ENCODE measurements at regions not wholly inside any gene's neighbourhood (a gene's known extent, or its start where the extent isn't known, plus 50 kb on each side); places are given as distances from the start of the nearest gene placed in this dataset.
"Not testable (repeated sequence)": the region's sequence is repeated elsewhere in the genome, so short reads cannot be mapped to it uniquely, and the experiment has no call there.

GRCh38 chr9:26500471-26500870 is 392.1 kb downstream of the CAAP1 start:
- TF ChIP-seq POLR2A (IDR thresholded peaks at IDR 0.05; ENCODE audit: low read depth, low read length): no peak
- FAIRE-seq (no peak), DNase-seq (ENCODE audit: insufficient read length, low spot score) (no peak)

- DNase-seq (ENCODE audit: insufficient read length, low spot score); FAIRE-seq: not testable (repeated sequence)
Measured at GRCh38 chr9:26492608-26493521, 399.7 kb downstream of the CAAP1 start.

DNA sequence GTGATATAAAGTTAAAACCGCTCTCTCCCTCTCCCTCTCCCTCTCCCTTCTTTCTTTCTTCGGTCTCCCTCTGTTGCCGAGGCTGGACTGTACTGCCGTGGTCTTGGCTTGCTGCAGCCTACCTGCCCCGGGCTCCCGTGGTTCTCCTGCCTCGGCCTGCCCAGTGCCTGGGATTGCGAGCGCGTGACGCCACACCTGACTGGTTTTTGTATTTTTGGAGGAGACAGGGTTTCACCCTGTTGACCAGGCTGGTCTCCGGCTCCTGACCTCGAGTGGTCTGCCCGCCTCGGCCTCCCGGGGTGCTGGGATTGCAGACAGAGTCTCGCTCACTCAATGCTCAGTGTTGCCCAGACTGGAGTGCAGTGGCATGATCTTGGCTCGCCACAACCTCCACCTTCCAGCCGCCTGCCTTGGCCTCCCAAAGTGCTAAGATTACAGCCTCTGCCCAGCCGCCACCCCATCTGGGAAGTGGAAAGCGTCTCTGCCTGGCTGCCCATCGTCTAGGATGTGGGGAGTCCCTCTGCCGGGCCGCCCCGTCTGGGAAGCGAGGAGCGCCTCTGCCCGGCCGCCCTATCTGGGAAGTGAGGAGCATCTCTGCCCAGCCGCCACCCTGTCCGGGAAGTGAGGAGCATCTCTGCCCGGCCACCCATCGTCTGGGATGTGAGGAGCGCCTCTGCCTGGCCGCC is 400.5 kb downstream of the CAAP1 start:
- not testable (repeated sequence) for DNase-seq (ENCODE audit: insufficient read length, low spot score); FAIRE-seq

DNA sequence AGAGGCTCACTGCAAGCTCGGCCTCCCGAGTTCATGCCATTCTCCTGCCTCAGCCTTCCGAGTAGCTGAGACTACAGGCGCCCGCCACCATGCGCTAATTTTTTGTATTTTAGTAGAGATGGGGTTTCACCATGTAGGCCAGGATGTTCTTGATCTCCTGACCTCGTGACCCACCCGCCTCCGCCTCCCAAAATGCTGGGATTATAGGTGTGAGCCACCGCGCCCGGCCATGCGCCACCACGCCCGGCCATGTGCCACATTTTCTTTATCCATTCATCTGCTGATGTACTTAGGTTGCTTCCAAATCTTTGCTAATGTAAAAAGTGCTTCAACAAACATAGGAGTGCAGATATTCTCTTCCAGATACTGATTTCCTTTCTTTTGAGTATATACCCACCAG is 408.6 kb downstream of the CAAP1 start:
- DNase-seq (ENCODE audit: insufficient read length, low spot score) (no peak), FAIRE-seq (no peak)
- no peak for TF ChIP-seq POLR2A (IDR thresholded peaks at IDR 0.05; ENCODE audit: low read depth, low read length)

DNA sequence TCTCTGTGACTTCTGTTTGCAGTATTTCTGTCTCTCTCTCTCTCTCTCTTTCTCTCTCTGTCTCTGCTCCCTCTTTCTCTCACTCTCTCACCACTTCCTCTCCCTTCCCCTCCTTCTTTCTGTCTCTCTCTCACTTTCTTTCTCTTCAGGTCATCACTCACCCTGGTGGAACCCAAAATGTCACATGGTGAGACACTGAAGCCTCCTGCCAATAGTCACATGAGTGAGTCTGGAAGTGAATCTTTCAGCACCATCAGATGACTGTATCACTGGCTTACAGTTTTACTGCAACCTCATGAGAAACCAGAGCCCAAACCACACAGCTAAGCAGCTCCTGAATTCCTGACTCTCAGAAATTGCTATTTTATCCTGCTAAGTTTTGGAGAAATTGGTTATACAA is 414.6 kb downstream of the CAAP1 start:
- DNase-seq (ENCODE audit: insufficient read length, low spot score): no peak
- no peak for TF ChIP-seq POLR2A (IDR thresholded peaks at IDR 0.05; ENCODE audit: low read depth, low read length)
- FAIRE-seq: no peak

DNA sequence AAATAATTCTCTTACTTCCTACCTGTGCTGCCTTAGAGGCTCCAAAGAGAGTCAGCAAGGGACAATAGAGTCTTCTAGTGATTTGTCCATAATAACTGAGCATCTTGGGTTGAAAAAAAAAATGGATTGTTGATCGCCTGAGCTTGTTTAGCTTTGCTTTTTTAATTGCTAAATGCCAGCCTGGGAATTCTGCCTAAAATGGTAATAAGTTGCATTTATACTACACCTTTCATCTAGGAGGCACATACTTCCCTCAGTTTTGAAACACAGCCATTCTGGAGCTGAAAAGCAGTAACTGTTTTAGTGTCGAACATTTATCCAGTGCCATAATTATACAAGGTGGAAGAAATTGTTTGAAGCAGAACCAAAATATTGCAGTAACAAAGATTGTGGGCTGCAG is 421.3 kb downstream of the CAAP1 start:
- FAIRE-seq (no peak), DNase-seq (ENCODE audit: insufficient read length, low spot score) (no peak)
- no peak for TF ChIP-seq POLR2A (IDR thresholded peaks at IDR 0.05; ENCODE audit: low read depth, low read length)

DNA sequence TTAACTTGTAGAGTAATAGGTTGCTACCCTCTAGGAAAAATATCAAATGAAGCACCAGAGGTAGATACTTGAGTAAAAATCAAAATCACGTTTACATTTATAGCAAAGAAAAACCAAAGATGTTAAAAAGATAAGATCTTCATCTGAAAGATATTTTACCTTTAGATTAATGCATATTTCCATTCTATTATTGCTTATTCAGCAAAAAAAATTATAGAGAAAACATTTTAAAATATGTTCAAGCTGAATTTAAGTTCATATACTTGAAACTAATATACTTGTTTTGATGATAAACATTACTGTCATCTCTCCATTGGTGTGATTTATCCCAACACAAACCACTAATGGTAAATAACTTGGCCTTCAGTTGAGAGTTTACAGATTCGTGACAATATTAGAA is 422.3 kb downstream of the CAAP1 start:
- no peak for DNase-seq (ENCODE audit: insufficient read length, low spot score)
- TF ChIP-seq POLR2A (IDR thresholded peaks at IDR 0.05; ENCODE audit: low read depth, low read length): no peak
- FAIRE-seq: no peak

DNA sequence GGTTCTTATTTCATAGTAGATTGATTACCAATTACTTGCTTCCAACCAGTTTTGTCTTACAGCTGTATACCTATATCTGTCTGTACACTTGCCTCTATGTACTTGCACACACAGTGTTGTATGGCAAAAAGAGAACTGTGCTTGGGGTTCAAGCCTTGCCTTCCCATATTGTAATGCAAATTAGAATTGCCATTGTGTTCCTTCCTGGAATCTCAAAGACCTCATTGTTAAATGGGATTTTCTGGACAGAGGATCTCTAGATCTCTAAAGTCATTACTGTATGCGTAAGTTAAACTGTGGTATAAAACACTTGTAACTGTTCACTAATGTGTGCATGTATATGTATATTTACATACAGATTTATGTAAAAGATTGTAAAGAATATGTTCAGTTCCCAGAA is 428.8 kb downstream of the CAAP1 start:
- no peak for DNase-seq (ENCODE audit: insufficient read length, low spot score)
- no peak for TF ChIP-seq POLR2A (IDR thresholded peaks at IDR 0.05; ENCODE audit: low read depth, low read length)
- no peak for FAIRE-seq

GRCh38 chr9:26462751-26463150 is 429.9 kb downstream of the CAAP1 start:
- TF ChIP-seq POLR2A (IDR thresholded peaks at IDR 0.05; ENCODE audit: low read depth, low read length): no peak
- no peak for FAIRE-seq
- no peak for DNase-seq (ENCODE audit: insufficient read length, low spot score)

DNA sequence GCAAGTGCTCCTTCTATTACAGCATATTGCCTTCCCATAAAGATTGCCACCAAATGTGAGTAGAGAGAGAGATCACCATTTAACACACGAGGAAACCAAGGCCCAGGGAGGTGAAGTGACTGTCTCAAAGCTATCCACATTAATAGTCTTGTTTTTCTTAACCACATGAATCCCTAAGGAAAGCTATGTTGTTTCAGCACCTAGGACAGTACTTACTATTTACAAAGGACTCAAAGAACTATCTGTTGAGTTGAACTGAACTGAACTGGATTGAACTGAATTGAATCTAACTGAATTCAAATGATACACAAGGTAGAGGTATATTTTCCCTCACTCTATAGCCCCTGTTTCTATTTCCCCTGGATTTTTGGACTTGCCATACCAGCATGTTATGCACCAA is 430.4 kb downstream of the CAAP1 start:
- DNase-seq (ENCODE audit: insufficient read length, low spot score) (no peak), FAIRE-seq (no peak)
- TF ChIP-seq POLR2A (IDR thresholded peaks at IDR 0.05; ENCODE audit: low read depth, low read length): no peak

DNA sequence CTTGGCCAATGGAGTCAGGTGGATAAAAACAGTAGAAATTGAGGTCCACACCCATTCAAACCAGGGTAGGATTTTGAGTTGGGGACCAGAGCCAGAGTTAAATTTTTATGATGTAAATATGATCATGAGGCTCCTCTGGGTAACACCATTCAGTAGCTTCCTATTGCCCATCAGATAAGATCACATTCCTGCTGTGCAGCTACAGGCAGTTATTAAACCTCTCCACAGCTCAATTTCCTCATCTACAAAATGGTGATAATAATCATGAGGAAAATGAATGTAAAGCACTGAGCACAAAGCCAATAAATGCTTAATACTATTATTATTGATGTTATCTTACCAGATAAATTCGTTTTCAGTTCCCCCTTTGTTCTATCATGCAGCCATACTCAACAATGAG is 432.0 kb downstream of the CAAP1 start:
- no peak for TF ChIP-seq POLR2A (IDR thresholded peaks at IDR 0.05; ENCODE audit: low read depth, low read length)
- FAIRE-seq (no peak), DNase-seq (ENCODE audit: insufficient read length, low spot score) (no peak)

DNA sequence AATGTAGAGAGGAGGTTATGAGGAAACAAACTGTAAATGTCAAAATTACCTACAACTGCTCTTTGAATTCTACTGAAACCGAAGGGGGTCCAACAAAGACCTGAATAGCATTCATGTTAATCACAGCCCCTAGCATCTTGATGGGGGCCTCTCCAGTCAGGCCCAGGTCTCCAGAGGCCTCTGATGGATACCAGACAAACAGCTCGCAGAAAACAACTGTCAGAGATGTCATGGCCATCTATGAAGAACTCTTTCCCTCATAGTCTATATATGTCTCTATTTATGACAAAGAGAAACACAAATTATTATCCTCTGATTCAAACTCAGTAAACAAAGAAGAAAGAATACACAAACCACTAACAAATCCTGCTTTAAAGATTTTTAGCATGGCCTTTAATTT is 432.6 kb downstream of the CAAP1 start:
- no peak for TF ChIP-seq POLR2A (IDR thresholded peaks at IDR 0.05; ENCODE audit: low read depth, low read length)
- no peak for FAIRE-seq
- no peak for DNase-seq (ENCODE audit: insufficient read length, low spot score)

DNA sequence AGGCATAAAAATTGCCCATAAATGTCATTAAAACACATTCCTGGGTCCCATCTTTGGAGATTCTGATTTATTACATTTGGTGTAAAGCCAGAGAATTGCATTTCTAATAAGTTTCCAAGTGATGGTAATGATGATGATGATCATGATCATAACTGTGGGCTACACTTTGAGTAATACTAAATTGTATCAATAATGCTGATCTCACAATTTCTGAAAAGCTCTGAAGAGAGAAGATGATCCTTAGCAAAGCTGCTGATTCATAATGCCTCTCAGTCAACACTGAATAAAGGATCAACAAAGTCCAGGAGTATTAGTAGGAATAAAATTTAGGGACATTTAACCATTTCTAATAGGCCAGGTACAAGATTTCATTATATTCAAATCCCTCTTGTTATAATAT is 434.5 kb downstream of the CAAP1 start:
- FAIRE-seq (no peak), DNase-seq (ENCODE audit: insufficient read length, low spot score) (no peak)
- no peak for TF ChIP-seq POLR2A (IDR thresholded peaks at IDR 0.05; ENCODE audit: low read depth, low read length)

DNA sequence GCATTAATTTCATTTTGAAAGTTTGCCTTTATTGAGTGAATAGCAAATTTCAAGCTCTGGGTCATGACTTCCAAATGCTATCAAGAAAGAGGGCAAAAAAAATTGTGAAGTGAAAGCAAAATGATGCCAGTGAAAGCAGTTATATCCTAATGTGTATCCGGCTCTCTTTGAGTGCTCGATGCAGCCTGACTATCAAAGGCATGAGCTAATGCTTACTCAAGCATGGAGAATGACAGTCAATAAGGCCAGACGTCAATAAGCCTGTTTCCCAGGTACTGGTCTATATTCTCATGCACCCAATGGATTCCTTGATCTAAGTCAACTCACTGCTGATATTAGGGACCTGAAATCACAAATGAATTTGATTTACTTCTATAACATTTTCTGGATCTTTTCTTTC is 435.5 kb downstream of the CAAP1 start:
- FAIRE-seq: no peak
- TF ChIP-seq POLR2A (IDR thresholded peaks at IDR 0.05; ENCODE audit: low read depth, low read length): no peak
- no peak for DNase-seq (ENCODE audit: insufficient read length, low spot score)

- TF ChIP-seq POLR2A (IDR thresholded peaks at IDR 0.05; ENCODE audit: low read depth, low read length): no peak
- no peak for DNase-seq (ENCODE audit: insufficient read length, low spot score)
- no peak for FAIRE-seq
Measured at GRCh38 chr9:26439061-26439624, 453.5 kb downstream of the CAAP1 start.
